ENCODE measurements at regions not wholly inside any gene's neighbourhood (a gene's known extent, or its start where the extent isn't known, plus 50 kb on each side); places are given as distances from the start of the nearest gene placed in this dataset.

GRCh38 chr7:81070956-81071355 is 152.1 kb upstream of the SEMA3C start:
- no peak for TF ChIP-seq CTCF (IDR thresholded peaks at IDR 0.05)
- TF ChIP-seq POLR2AphosphoS5 (IDR thresholded peaks at IDR 0.05): no peak

All from sigmoid colon (tissue), 4 donors.